ENCODE measurements at regions not wholly inside any gene's neighbourhood (a gene's known extent, or its start where the extent isn't known, plus 50 kb on each side); places are given as distances from the start of the nearest gene placed in this dataset.
A peak's percentile ranks its signal among the peaks of the same experiment; 100 is the strongest.

GRCh38 chr12:77723308-77723707 is 107.4 kb upstream of the NAV3 start:
- DNase-seq (ENCODE audit: low spot score), result no peak

GRCh38 chr12:77722536-77722935 is 108.2 kb upstream of the NAV3 start:
- DNase-seq (ENCODE audit: low spot score), result no peak

- no peak for DNase-seq (ENCODE audit: low spot score)
Measured at GRCh38 chr12:77720258-77720657, 110.4 kb upstream of the NAV3 start.

GRCh38 chr12:77710209-77710608 is 120.5 kb upstream of the NAV3 start:
- DNase-seq (ENCODE audit: low spot score), result no peak

GRCh38 chr12:77697126-77697525 is 133.6 kb upstream of the NAV3 start:
- no peak for DNase-seq (ENCODE audit: low spot score)

- DNase-seq (ENCODE audit: low spot score), result no peak
Measured at GRCh38 chr12:77696183-77696582, 134.5 kb upstream of the NAV3 start.

- no peak for DNase-seq (ENCODE audit: low spot score)
Measured at GRCh38 chr12:77689510-77690086, 141.1 kb upstream of the NAV3 start.

GRCh38 chr12:77687321-77687720 is 143.4 kb upstream of the NAV3 start:
- DNase-seq (ENCODE audit: low spot score), result no peak

GRCh38 chr12:77686760-77687159 is 143.9 kb upstream of the NAV3 start:
- DNase-seq (ENCODE audit: low spot score), result no peak

- DNase-seq (ENCODE audit: low spot score), result no peak
Measured at GRCh38 chr12:77685901-77686300, 144.8 kb upstream of the NAV3 start.

GRCh38 chr12:77685112-77685511 is 145.6 kb upstream of the NAV3 start:
- peak; percentile 68 for DNase-seq (ENCODE audit: low spot score)

GRCh38 chr12:77682488-77682887 is 148.2 kb upstream of the NAV3 start:
- no peak for DNase-seq (ENCODE audit: low spot score)

- no peak for DNase-seq (ENCODE audit: low spot score)
Measured at GRCh38 chr12:77681726-77682125, 149.0 kb upstream of the NAV3 start.

GRCh38 chr12:77679686-77680085 is 151.0 kb upstream of the NAV3 start:
- no peak for DNase-seq (ENCODE audit: low spot score)

GRCh38 chr12:77678621-77679020 is 152.1 kb upstream of the NAV3 start:
- no peak for DNase-seq (ENCODE audit: low spot score)

GRCh38 chr12:77667101-77667500 is 163.6 kb upstream of the NAV3 start:
- DNase-seq (ENCODE audit: low spot score), result no peak

- no peak for DNase-seq (ENCODE audit: low spot score)
Measured at GRCh38 chr12:77648716-77649115, 182.0 kb upstream of the NAV3 start.

GRCh38 chr12:77645966-77646598 is 184.6 kb upstream of the NAV3 start:
- DNase-seq (ENCODE audit: low spot score), result no peak

GRCh38 chr12:77644915-77645605 is 185.6 kb upstream of the NAV3 start:
- no peak for DNase-seq (ENCODE audit: low spot score)

GRCh38 chr12:77642246-77642645 is 188.4 kb upstream of the NAV3 start:
- DNase-seq (ENCODE audit: low spot score), result no peak

- no peak for DNase-seq (ENCODE audit: low spot score)
Measured at GRCh38 chr12:77640356-77640755, 190.3 kb upstream of the NAV3 start.

GRCh38 chr12:77630790-77631445 is 199.8 kb upstream of the NAV3 start:
- no peak for DNase-seq (ENCODE audit: low spot score)

- no peak for DNase-seq (ENCODE audit: low spot score)
Measured at GRCh38 chr12:77630344-77630743, 200.3 kb upstream of the NAV3 start.

All from mucosa of gallbladder (tissue), 1 donor.